Transverse colon (tissue), 4 donors: ENCODE measurements at regions not wholly inside any gene's neighbourhood (a gene's known extent, or its start where the extent isn't known, plus 50 kb on each side); places are given as distances from the start of the nearest gene placed in this dataset.

Experiments used
- EP300 ChIP-seq: sonication (generic); formaldehyde crosslinking; IDR thresholded peaks from one replicate; pipeline ENCODE4 v1.6.1; 2017; ENCODE audit warnings: antibody characterized with exemption, low read depth
- POLR2A ChIP-seq: fragments of 450-650 bp; IDR thresholded peaks from one replicate; pipeline ENCODE4 v1.6.1; 2016; ENCODE audit warnings: antibody characterized with exemption, mild to moderate bottlenecking, moderate library complexity
- POLR2AphosphoS5 ChIP-seq, 3 donors: sonication (generic); formaldehyde crosslinking; IDR thresholded peaks; one replicate each; pipeline ENCODE4 v1.6.1; 2016; ENCODE audit warnings: antibody characterized with exemption in 3 of 3
- TF ChIP-seq, protein P1 (sequence below), 5 experiments: fragments of 200-600 bp in 3 of 5; fragments of 450-650 bp in 2 of 5; sonication (generic) in 3 of 5; IDR thresholded peaks; 1 replicate in 2 of 5; 2 replicates in 3 of 5; pipeline ENCODE4 v1.5.1; 2016 to 2017; ENCODE audit warnings: antibody characterized with exemption in 5 of 5, inconsistent platforms in 3 of 5, mild to moderate bottlenecking in 2 of 5, moderate library complexity in 1 of 5

DNA sequence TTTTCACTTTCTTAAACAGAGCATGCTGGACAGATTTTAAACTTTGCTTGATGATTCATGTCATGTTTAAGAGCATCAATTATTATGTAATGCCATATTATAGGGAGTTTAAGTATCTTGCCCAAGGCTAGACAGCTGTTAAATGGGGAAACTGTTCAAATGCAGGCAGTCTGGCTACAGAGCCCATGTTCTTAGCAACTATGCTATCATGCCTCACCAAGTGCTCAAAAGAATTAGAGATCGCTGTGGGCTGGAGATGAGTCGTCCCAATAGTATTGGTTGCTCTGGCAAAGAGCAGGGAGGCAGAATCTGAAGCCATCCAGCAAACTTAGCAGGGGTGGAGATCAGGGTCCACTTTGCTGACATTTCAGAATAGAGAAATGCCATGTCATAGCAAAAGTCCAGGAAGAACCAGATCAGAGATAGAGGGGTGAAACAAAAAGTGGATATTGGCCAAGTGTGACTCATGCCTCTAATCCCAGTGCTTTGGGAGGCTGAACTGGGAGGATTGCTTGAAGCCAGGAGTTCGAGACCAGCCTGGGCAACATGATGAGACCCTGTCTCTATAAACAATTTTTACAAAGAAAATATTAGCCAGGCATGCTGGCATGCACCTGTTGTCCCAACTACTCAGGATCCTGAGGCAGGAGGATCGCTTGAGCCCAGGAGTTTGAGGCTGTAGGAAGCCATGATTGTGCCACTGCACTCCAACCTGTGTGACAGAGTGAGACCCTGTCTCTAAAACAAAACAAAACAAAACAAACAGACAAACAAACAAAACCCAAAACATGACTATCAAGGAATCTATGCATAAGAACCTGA is 57.8 kb downstream of the BAMBI start:
- TF ChIP-seq, protein P1, sequence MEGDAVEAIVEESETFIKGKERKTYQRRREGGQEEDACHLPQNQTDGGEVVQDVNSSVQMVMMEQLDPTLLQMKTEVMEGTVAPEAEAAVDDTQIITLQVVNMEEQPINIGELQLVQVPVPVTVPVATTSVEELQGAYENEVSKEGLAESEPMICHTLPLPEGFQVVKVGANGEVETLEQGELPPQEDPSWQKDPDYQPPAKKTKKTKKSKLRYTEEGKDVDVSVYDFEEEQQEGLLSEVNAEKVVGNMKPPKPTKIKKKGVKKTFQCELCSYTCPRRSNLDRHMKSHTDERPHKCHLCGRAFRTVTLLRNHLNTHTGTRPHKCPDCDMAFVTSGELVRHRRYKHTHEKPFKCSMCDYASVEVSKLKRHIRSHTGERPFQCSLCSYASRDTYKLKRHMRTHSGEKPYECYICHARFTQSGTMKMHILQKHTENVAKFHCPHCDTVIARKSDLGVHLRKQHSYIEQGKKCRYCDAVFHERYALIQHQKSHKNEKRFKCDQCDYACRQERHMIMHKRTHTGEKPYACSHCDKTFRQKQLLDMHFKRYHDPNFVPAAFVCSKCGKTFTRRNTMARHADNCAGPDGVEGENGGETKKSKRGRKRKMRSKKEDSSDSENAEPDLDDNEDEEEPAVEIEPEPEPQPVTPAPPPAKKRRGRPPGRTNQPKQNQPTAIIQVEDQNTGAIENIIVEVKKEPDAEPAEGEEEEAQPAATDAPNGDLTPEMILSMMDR (IDR thresholded peaks at IDR 0.05) = no peak
- no peak for TF ChIP-seq POLR2AphosphoS5 (IDR thresholded peaks at IDR 0.05)
- no peak for TF ChIP-seq EP300
- no peak for TF ChIP-seq POLR2A
